Activated effector memory CD4-positive, alpha-beta T cell treated with anti-CD3 and anti-CD28 coated beads, Interleukin-2, amount 50 U/mL, for 16 hours (primary cell): ENCODE measurements at regions not wholly inside any gene's neighbourhood (a gene's known extent, or its start where the extent isn't known, plus 50 kb on each side); places are given as distances from the start of the nearest gene placed in this dataset.
A peak's percentile ranks its signal among the peaks of the same experiment; 100 is the strongest.
"Not testable (repeated sequence)": the region's sequence is repeated elsewhere in the genome, so short reads cannot be mapped to it uniquely, and the experiment has no call there.

Experiments
- DNase-seq: peaks from one replicate; pipeline ENCODE4 v3.0.0-alpha.2; 2020

DNA sequence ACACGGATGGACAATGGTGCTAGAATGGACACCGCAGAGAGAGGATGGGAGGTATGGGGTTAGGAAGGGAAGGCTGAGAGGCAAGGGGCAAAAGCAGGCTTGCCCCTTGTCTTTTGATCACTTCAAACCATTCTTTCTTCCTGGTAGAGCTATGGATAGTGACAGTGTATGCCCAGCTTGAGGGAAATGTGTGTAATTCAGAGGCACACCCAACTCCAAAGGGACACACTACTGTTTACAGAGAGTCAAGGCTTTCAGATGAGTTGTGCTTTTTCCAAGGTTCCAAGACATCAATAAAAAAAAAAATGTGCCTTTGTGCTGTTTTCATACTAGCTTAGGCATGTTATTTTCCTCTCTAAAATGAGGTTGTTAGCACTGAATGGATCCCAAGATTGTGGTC lies 185.0 kb downstream of the MCHR2 start:
- no peak for DNase-seq

DNA sequence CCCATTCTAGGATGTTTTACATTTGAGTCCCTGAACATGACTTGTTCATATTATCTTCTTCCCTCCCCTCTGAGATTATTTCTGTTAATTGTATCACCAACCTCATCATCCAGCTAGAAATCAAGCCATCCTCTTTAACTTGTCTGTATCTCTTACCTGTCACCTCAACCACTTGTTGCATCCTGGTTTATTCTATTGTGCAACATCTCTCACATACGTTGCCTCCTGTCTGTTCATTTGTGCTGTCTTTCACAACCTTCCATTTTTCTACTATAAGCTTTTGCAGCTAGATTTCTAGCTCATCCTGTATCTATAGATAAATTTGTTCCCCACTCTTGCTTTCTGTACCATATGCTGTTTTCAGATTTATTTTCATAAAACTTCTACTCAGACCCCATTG lies 183.7 kb downstream of the MCHR2 start:
- DNase-seq = no peak

DNA sequence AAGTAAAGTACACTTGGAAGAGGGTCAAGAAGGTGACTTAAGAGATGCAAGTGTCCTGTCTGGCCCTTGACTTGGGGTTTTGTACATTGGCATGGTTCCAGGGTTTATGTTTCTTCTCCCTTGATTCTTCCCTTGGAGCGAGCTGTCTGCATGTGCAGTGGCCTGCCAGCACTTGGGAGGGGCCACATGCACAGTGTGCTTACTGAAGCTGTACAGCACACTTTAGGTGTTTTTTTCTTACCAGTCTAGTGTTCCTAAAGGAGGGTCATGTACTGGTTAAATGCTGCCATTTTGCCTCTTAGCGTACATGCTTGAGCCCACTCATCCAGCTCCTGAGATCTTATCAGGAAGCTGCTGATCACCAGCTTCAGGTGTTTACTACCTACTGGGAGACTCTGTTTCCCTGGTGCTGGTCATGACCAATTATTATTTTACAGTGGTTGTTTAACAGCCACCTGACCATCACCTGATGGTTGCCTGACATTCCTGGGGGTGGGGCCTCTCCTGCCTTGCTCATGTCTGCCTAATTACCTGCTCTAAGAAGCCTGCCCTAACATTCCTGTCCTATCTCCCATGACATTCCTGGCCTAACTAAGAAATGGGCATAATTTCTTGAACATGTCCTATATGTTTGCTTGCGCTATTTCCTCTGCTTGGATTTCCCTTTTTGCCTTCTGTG lies 182.9 kb downstream of the MCHR2 start:
- no peak for DNase-seq

DNA sequence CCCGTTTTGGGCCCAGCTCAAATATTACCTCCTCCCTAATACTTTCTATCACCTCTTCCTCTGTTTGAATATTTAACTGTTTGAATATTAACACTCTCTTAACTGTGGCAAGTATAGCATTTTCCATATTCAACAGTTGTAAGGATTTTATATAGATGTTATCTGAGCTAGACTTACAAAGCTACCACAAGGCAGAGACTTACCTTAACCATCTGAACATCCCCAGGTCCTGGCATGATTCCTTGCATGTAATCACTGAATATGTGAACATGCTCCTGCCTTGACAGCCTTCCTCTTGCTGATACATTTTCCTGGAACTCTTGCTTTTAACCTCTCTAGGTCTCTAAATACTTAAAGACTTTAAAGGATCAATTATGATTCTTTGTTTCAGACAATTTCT lies 182.4 kb downstream of the MCHR2 start:
- DNase-seq = no peak

DNA sequence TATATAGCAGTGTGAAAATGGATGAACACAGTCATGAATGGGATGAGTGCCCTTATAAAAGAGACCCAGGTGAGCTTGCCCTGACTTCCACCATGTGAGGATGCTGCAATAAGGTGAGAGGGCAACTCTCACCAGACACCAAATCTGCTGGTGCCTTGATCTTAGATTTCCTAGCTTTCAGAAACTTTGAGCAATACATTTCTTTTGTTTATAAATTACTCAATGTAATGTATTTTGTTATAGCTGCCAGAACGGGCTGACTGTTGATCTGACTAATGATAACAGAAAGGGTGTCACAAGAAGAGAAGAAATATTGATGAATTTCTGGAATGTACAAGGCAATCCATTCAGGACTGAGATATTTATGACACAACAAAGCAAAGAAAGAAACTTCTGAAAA lies 180.5 kb downstream of the MCHR2 start:
- DNase-seq = no peak

DNA sequence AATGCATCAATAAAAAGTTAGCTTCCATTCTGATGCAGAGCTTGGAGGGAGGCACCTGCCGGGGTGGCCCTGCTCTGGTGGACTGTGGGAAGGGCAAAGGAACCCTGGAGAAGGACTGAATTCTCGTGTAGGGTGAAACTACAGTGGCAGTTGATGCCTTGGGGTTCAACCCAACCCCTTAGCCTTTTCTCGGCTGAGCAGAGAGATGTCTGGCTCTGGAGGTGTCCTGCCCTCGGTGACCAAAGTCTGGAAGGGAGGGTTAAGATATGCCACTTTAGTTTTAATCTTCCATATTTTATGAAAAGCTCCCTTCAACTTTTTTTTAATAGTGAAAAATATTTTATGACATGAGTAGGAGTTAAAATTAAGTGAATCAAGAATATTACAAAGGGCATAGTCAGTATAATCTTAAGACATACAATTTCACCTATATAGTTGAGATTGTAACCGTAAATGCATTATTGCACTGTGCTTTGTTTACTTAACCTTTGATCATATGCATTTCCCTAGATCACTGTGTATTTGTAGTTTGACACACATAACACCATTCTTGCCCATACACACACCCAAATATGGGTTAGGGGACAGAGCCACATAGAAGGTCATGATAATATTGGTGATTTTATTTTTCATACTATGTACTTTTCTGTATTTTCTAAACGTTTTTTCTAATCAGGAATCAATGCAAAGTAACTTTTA lies 179.6 kb downstream of the MCHR2 start:
- no peak for DNase-seq

DNA sequence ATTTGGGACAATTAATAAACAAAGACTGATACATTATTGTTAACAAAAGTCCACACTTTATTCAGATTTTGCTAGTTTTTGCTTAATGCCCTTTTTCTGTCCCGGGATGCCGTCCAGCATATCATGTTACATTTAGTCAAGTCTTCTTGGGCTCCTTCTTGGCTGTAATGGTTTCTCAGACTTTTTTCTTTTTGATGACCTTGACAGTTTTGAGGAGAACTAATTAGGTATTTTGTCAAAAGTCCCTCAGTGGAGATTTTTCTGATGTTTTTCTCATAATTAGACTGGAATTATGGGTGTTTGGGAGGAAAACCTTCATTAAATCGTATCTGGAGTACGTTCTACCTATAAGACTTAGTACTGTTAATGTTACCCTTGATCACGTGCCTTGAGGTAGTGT lies 177.2 kb downstream of the MCHR2 start:
- DNase-seq = no peak

DNA sequence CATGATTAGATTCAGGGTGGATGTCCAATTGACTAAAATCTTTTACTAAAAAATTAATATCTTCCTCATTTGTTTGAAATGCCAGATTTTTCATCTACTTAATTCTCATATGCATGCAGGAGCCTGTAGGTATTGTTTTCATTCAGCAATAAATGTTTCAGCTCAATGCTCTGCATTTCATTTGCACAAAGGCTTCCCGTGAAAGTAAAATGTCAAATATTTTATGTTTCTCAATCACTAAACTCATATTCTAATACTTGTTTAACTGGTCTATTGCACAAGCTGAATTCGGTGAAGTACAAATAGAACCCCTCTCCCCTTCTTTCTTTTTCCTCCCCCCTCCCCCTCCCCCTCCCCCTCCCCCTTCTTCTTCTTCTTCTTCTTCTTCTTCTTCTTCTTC lies 175.9 kb downstream of the MCHR2 start:
- no peak for DNase-seq

DNA sequence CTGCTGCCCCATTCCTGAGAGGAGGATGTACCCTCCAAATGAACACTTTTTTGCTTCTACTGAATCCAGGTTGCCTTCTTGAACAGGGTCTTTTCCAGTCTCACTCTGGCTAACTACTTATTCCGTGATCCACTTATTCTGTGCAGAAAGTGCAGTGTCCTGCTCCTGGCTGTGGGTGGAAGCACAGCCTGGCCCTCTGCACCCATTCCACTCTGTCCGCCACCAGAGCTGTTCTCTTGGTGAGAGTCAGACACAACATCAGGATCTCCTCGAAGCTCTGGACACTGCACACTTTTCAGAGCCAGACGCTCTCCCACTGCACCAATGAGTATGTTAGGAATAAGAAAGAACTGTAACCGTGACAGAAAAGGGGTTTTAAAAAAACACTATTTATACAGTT lies 174.2 kb downstream of the MCHR2 start:
- DNase-seq = no peak

DNA sequence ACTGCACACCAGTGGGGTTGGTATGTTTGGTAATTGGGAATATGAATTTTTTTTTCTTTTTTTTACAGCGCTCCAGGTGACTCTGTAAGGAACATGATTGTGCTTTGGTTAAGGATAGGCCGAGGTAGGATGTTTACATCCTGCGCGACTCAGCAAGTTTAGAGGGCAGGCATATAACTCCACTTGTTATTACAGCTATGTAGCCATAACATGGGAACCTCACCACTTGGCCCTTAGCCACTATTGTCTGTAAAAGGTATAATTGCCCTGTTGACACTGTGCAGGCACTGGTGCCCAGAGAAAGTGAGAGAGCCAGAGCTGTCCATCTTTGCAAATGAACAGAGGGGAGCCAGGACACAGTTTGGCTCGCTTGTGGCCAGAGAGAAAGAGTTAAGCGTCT lies 172.9 kb downstream of the MCHR2 start:
- no peak for DNase-seq

DNA sequence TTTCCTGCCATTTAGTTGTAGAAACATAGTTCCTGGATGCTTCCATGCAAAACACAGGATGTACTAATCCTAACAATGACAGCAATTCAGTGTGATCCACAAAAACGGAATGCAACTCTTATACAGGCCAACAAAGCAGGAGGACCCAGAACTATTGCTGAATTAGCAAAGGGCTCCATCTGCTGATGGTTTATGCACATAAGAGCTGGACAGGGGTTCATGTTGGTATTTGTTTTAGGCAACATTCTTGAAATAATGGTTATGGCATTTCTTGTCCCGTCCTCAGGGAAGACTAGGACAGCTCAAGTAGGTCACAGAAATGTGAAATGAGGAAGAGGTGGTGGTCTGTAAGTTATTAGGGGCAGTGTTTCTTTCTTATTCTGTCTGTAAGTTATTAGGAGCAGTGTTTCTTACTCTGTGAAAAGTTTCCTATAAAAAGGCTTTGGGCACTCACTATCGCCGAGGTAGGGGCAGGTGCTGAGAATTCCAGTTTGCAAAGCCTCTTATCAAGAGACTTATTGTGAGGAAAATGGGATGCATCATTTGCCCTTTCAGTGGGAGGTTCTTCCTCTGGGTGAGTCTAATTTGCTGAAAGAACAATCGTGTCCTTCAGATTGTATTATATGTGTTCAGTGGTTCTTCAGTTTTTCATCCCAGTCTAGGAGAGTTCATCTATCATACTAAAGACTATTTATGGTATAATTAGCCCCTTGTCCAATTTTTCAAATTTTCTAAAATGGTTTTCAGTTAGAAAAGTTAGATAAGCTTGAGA lies 171.1 kb downstream of the MCHR2 start:
- no peak for DNase-seq

DNA sequence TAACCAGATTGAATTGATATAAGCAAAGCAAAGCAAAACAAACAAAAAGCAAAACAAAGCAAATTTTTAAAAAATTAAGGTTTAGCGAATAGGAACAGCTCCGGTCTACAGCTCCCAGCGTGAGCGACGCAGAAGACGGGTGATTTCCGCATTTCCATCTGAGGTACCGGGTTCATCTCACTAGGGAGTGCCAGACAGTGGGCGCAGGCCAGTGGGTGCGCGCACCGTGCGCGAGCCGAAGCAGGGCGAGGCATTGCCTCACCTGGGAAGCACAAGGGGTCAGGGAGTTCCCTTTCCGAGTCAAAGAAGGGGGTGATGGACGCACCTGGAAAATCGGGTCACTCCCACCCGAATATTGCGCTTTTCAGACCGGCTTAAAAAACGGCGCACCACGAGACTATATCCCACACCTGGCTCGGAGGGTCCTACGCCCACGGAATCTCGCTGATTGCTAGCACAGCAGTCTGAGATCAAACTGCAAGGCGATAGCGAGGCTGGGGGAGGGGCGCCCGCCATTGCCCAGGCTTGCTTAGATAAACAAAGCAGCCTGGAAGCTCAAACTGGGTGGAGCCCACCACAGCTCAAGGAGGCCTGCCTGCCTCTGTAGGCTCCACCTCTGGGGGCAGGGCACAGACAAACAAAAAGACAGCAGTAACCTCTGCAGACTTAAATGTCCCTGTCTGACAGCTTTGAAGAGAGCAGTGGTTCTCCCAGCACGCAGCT lies 170.3 kb downstream of the MCHR2 start:
- not testable (repeated sequence) for DNase-seq

DNA sequence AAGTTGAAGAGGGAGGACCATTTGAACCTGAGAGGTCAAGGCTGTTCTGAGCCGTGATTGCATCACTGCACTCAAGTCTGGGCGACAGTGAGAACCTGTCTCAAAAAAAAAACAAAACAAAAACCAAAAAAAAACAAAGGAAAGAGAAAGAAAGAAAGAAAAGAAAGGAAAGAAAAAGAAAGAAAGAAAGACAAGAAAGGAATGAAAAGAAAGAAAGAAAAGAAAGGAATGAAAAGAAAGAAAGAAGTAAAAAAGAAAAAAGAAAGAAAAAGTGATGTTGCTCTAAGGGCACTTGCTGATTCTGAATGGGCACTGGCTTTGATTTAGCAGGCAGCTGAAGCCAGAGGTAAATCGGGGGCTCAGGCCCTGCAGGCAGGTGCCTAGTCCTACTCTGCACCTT lies 161.0 kb downstream of the MCHR2 start:
- no peak for DNase-seq

DNA sequence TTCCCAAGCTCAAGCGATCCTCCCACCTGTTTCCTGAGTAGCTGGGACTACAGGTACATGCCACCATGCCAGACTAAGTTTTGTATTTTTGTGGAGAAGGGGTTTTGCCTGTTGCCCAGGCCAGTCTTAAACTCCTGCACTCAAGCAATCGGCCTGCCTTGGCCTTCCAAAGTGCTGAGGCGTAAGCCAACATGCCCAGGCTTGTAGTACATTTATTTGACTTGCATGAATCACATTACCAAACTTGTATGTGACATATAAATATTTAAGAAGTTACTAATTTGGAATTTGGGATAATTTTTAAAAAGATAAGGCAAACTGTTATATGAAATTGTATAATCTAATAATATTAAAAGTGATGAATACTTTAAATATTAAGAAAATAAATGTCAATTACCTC lies 157.6 kb downstream of the MCHR2 start:
- no peak for DNase-seq

DNA sequence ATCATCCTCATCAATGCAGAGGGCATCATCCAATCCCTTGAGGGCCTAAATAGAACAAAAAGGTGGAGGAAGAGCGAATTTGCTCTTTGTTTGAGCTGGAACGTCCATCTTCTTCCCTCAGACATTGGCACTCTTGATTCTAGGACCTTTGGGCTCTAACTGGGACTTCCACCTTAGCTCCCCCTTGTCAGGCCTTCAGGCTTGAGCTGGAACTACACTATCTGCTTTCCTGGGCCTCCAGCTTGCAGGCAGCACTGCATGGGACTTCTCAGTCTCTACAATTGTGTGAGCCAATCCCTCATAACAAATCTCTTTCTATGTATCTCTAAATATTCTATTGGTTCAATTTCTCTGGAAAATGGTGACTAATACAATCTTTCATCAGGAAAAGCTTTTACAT lies 155.4 kb downstream of the MCHR2 start:
- no peak for DNase-seq

DNA sequence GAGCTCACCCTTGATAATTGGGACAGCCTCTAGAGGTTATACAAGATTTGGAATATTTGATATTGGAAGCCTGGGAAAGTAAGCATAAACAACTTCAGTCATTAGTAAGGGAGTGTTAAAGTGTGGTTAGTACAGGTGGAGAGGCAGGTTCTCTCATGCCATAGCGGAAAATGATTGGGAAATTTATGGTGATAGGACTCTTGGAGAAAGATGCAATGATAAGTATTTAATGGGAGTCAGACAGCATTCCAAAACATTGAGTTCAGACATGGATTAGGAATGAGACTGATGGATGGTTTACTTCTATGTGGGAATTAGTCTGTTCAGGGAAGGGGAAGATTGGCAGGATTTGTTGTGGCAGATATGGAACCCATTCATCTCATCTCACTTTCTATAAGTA lies 152.7 kb downstream of the MCHR2 start:
- no peak for DNase-seq

DNA sequence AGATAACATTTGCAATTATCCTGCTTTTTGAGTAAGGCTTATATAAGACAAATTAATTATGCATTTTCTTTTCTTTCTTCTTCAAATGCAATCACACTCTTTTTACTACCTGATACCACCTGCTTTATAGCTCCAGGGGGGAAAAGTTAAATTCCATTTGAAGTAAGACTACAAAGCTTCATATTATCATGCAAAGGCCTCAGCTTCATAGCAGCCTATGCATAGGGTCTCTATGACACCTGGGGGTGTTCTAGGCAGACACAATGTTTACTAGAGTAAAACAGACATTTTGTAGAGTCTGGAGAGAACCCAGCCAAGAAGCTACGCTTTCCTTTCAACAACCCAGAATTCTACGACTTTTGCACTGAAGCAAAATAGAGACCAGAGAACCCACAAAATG lies 148.0 kb downstream of the MCHR2 start:
- DNase-seq = no peak

DNA sequence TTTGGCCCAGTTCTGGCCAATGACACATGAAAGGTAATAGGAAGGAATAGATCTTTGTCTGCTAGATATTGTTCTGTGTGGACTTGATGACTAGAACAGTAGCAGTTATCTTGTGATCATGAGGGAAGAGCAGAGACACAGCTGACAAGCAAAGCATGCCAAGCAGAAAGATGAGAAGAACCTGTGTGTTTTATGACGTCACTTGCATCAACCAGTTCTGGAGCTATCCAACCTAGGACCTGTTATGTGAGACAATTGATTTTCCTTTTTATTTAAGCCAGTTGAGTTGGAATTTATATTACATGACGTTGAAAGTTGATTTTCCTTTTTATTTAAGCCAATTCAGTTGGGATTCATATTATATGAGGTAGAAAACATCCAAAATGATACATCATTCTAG lies 143.2 kb downstream of the MCHR2 start:
- DNase-seq = no peak

DNA sequence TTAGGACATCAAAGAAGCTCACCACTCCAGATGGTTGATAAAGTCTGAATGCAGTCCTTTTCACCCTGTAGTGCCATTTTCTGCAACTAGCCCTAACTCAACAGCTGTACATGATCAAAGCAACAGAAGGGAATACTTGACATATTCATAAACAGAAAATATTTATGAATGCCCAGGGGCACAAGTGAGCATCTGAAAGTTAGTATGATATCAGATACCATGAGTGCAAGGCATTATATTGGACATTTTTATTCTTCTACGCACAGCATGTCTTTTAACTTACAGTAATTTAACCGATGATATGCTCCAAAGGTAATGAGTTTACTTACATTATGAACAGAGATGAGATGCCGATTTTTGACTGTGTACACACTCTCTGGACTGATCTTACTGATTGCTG lies 142.0 kb downstream of the MCHR2 start:
- DNase-seq = no peak

DNA sequence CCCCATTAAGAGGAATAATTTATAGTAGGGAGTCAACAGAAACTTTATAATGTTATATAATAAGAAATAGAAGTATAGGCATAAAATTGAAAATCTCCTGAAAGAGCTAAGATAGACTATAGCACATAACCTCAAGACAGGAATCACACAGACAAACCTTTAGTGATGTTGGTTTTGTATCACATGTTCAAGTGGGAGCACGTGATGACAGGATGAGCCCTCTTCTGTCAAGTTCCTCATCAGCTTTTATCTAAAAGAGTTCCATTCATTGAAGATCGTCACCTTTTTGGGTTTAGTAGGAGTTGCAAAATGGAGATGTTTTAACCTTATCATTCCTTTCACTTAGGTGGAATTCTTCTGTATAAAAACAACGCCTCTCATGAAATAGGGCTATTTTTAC lies 127.0 kb downstream of the MCHR2 start:
- no peak for DNase-seq

DNA sequence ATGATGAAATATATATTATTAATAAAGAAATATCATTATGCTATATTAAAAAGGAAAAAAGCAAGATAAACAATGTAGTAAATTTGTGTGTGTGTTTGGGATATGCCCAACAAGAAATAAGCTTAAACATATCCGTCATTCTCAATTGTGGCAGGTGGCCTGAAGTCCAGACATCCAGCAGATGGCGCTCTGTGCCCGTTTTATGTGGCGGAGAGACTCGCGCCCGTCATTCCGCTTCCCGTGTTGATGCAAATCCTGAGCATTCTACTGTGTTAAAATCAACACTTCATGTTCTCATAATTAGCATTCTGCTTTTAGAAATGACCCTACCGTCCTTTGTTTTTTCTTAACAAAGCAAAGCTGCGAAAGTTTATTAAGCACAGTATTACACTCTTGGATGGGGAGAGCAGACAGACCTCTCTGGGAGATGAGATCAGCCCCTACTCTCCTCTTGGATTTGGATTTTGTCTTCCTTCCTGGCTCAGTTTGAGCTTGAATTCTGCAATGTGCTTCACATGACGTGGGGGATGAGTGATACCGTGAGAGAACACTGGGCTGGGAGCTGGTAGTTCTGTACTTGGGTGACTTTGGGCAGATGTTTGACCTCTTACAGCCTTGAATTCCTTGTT lies 125.8 kb downstream of the MCHR2 start:
- peak; percentile 87 for DNase-seq
